Loucy (cell line): ENCODE measurements at regions not wholly inside any gene's neighbourhood (a gene's known extent, or its start where the extent isn't known, plus 50 kb on each side); places are given as distances from the start of the nearest gene placed in this dataset.

Experiments
- H2AFZ ChIP-seq: fragments of 200-600 bp; sonication (generic); 2 replicates; pipeline ENCODE4 v1.6.0; 2016; ENCODE audit warnings: antibody characterized with exemption, mild to moderate bottlenecking, low read length, moderate library complexity
- H3F3A ChIP-seq: fragments of 200-600 bp; 2 replicates; pipeline ENCODE4 v1.6.0; 2016; ENCODE audit warnings: antibody characterized with exemption, low read depth, mild to moderate bottlenecking
- H3K27me3 ChIP-seq: fragments of 200-600 bp; sonication (generic); 2 replicates; pipeline ENCODE4 v1.6.1; 2014; ENCODE audit warnings: low read length, mild to moderate bottlenecking; ENCODE audit not compliant: insufficient read depth, poor library complexity, severe bottlenecking
- H3K36me3 ChIP-seq: fragments of 200-600 bp; sonication (generic); 2 replicates; pipeline ENCODE4 v1.6.1; 2016; ENCODE audit warnings: low read length; ENCODE audit not compliant: insufficient read depth
- H3K4me1 ChIP-seq: fragments of 200-600 bp; sonication (generic); 2 replicates; pipeline ENCODE4 v1.5.1; 2014; ENCODE audit warnings: low read length, mild to moderate bottlenecking; ENCODE audit not compliant: insufficient read depth, poor library complexity, severe bottlenecking
- H3K4me2 ChIP-seq: fragments of 200-600 bp; sonication (generic); 2 replicates; pipeline ENCODE4 v1.6.0; 2014; ENCODE audit warnings: antibody characterized with exemption, low read length, low read depth, mild to moderate bottlenecking; ENCODE audit not compliant: poor library complexity, severe bottlenecking
- H3K4me3 ChIP-seq: fragments of 200-600 bp; sonication (generic); 2 replicates; pipeline ENCODE4 v1.5.1; 2014; ENCODE audit warnings: low read length, mild to moderate bottlenecking, mixed read lengths; ENCODE audit not compliant: poor library complexity, severe bottlenecking
- H3K79me2 ChIP-seq: fragments of 200-600 bp; sonication (generic); 2 replicates; pipeline ENCODE4 v1.6.1; 2014; ENCODE audit warnings: low read length; ENCODE audit not compliant: insufficient read depth
- H3K9ac ChIP-seq: fragments of 200-600 bp; sonication (generic); 2 replicates; pipeline ENCODE4 v1.6.0; 2014; ENCODE audit warnings: mild to moderate bottlenecking, low read depth, low read length, moderate library complexity; ENCODE audit not compliant: poor library complexity, severe bottlenecking
- H3K9me2 ChIP-seq: fragments of 200-600 bp; sonication (generic); replicated peaks from 2 replicates; pipeline ENCODE4 v1.6.1; 2016; ENCODE audit warnings: low read depth, low read length, mixed read lengths
- H3K9me3 ChIP-seq: fragments of 200-600 bp; sonication (generic); 2 replicates; pipeline ENCODE4 v1.6.1; 2014; ENCODE audit warnings: mild to moderate bottlenecking, antibody characterized with exemption, low read length, low read depth; ENCODE audit not compliant: insufficient read depth
- H4K20me1 ChIP-seq: fragments of 200-600 bp; sonication (generic); 2 replicates; pipeline ENCODE4 v1.6.0; 2014; ENCODE audit warnings: antibody characterized with exemption, low read length, mild to moderate bottlenecking; ENCODE audit not compliant: insufficient read depth, poor library complexity, severe bottlenecking
- CTCF ChIP-seq: fragments of 200-600 bp; sonication (generic); conservative IDR thresholded peaks from 2 replicates; pipeline ENCODE4 v1.5.1; 2014; ENCODE audit warnings: mild to moderate bottlenecking, antibody characterized with exemption, low read length
- EZH2phosphoT487 ChIP-seq: fragments of 200-600 bp; IDR thresholded peaks from 2 replicates; pipeline ENCODE4 v1.6.1; 2018; ENCODE audit warnings: antibody characterized with exemption, mild to moderate bottlenecking, moderate library complexity, borderline replicate concordance

GRCh38 chr15:62607114-62607462, 435.5 kb upstream of the TPM1 start:
- H3K9me3 ChIP-seq: no peaks in the 10 kb centered on the region
- H3K4me2 ChIP-seq: no peak overlapping the region
- H3K9ac ChIP-seq: no peak overlapping the region
- H3K36me3 ChIP-seq: no peaks in the 10 kb centered on the region
- H3K27me3 ChIP-seq: no peaks in the 10 kb centered on the region
- no peak for TF ChIP-seq EZH2phosphoT487
- no peak for TF ChIP-seq CTCF
- H3K79me2 ChIP-seq: no peaks in the 10 kb centered on the region
- H4K20me1 ChIP-seq: no peaks in the 10 kb centered on the region
- H3F3A ChIP-seq: no peaks in the 10 kb centered on the region
- no peaks in the 10 kb centered on the region for H3K4me1 ChIP-seq
- H2AFZ ChIP-seq: no peak overlapping the region
- H3K4me3 ChIP-seq: no peak overlapping the region
- H3K9me2 ChIP-seq: no peaks in the 10 kb centered on the region

GRCh38 chr15:62607643-62608042, 434.9 kb upstream of the TPM1 start:
- H3K4me2 ChIP-seq: no peak overlapping the region
- no peaks in the 10 kb centered on the region for H3K9me2 ChIP-seq
- no peaks in the 10 kb centered on the region for H3K36me3 ChIP-seq
- H3K9me3 ChIP-seq: no peaks in the 10 kb centered on the region
- H3F3A ChIP-seq: no peaks in the 10 kb centered on the region
- no peaks in the 10 kb centered on the region for H3K27me3 ChIP-seq
- TF ChIP-seq CTCF (no peak), EZH2phosphoT487 (no peak)
- no peaks in the 10 kb centered on the region for H3K79me2 ChIP-seq
- H4K20me1 ChIP-seq: no peaks in the 10 kb centered on the region
- H2AFZ ChIP-seq: no peak overlapping the region
- H3K4me1 ChIP-seq: no peaks in the 10 kb centered on the region
- H3K9ac ChIP-seq: no peak overlapping the region
- no peak overlapping the region for H3K4me3 ChIP-seq

GRCh38 chr15:62608369-62608768, 434.2 kb upstream of the TPM1 start:
- Histone ChIP-seq H3K4me3 (no peak overlapping the region), H3K27me3 (no peaks in the 10 kb centered on the region), H3K9me3 (no peaks in the 10 kb centered on the region), H3K4me2 (no peak overlapping the region), H3K36me3 (no peaks in the 10 kb centered on the region), H4K20me1 (no peaks in the 10 kb centered on the region), H3K9ac (no peak overlapping the region), H3F3A (no peaks in the 10 kb centered on the region), H3K79me2 (no peaks in the 10 kb centered on the region), H3K9me2 (no peaks in the 10 kb centered on the region), H2AFZ (no peak overlapping the region), H3K4me1 (no peaks in the 10 kb centered on the region)
- TF ChIP-seq CTCF: no peak
- TF ChIP-seq EZH2phosphoT487: no peak
